ENCODE measurements at regions not wholly inside any gene's neighbourhood (a gene's known extent, or its start where the extent isn't known, plus 50 kb on each side); places are given as distances from the start of the nearest gene placed in this dataset.

DNA sequence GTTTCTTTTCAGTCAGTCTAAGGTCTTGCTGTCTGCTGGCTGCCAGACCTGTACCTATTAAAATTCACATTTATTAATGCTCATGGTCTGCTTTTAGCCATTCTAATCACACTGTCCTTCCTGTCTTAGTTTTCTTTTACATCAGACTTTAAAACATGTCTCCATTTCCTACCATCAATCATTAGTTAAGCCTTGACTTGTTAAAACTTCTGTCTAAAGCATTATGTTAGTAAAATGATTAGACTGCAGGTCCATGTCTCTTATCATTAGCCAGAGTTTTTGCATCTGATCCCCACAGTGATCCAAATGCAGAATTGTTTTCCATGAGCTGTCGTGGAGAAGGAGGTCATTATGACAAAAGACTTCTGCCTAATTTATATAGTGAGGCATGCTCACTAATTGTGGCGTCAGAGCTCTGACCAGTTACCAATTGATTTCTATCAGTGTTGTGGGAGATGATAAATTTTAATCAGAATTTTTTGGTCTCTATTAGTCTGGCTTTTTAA is 226.5 kb downstream of the DKK1 start:
- Mint-ChIP-seq H3K4me1 (peaks cover 41% of the 10 kb centered on the region), H3K9me3 (peaks cover 27% of the 10 kb centered on the region), H3K27me3 (ENCODE audit: low read depth, poor library complexity) (peaks cover 4% of the 10 kb centered on the region), H3K4me3 (no peak overlapping the region), H3K36me3 (ENCODE audit: low read depth) (peaks cover 20% of the 10 kb centered on the region), H3K27ac (peak overlapping the region; percentile 75)
- no peak for DNase-seq
- TF ChIP-seq, protein P1, sequence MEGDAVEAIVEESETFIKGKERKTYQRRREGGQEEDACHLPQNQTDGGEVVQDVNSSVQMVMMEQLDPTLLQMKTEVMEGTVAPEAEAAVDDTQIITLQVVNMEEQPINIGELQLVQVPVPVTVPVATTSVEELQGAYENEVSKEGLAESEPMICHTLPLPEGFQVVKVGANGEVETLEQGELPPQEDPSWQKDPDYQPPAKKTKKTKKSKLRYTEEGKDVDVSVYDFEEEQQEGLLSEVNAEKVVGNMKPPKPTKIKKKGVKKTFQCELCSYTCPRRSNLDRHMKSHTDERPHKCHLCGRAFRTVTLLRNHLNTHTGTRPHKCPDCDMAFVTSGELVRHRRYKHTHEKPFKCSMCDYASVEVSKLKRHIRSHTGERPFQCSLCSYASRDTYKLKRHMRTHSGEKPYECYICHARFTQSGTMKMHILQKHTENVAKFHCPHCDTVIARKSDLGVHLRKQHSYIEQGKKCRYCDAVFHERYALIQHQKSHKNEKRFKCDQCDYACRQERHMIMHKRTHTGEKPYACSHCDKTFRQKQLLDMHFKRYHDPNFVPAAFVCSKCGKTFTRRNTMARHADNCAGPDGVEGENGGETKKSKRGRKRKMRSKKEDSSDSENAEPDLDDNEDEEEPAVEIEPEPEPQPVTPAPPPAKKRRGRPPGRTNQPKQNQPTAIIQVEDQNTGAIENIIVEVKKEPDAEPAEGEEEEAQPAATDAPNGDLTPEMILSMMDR (IDR thresholded peaks at IDR 0.05): no peak

DNA sequence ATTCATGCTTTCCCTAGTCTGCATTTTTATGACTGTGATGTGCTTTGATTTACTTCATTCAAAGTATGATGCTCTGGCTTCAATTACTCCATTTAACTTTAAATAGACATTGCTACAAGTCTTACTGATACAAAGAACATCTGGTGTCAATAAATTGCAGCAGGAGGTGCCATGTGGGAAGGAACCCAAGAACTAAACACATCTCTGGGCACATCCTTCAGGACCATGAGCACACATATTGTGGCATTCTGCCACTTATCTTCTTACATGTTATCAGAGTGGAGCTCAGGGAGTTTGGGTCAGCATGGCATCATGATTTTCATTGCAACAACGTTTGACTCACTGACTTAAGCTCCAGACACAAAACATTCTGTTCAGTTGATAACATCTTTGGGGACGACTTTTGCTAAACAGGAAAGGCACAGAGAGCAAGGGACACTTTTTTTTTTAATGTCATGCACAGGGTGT is 227.0 kb downstream of the DKK1 start:
- Mint-ChIP-seq H3K4me3 (no peak overlapping the region), H3K9me3 (peaks cover 27% of the 10 kb centered on the region), H3K4me1 (peaks cover 35% of the 10 kb centered on the region), H3K36me3 (ENCODE audit: low read depth) (peaks cover 25% of the 10 kb centered on the region), H3K27me3 (ENCODE audit: low read depth, poor library complexity) (peaks cover 1% of the 10 kb centered on the region), H3K27ac (peak overlapping the region; percentile 49)
- TF ChIP-seq, protein P1 (IDR thresholded peaks at IDR 0.05): no peak
- DNase-seq: no peak

DNA sequence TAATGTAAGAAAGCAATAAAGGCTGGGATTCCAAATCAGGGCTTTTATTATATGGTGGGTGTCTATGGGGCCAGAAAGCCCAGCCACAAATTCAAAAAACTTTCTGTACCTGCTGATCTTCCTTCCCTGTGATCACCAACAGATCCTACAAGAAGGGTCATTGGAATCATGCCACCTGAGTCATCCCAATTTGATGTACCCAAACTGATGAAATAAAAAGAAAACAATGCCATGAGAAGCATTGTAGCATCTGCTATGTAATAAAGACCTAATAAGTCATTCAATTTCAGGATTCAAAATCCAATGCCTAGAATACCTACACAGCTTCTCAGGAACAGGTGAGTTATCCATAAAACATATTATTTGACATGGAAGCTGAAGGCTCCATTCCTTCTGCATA is 228.8 kb downstream of the DKK1 start:
- Mint-ChIP-seq H3K4me1 (peaks cover 34% of the 10 kb centered on the region), H3K36me3 (ENCODE audit: low read depth) (peaks cover 24% of the 10 kb centered on the region), H3K27me3 (ENCODE audit: low read depth, poor library complexity) (no peaks in the 10 kb centered on the region), H3K27ac (no peak overlapping the region), H3K4me3 (no peak overlapping the region), H3K9me3 (peaks cover 22% of the 10 kb centered on the region)
- no peak for DNase-seq
- TF ChIP-seq, protein P1 (IDR thresholded peaks at IDR 0.05): no peak

DNA sequence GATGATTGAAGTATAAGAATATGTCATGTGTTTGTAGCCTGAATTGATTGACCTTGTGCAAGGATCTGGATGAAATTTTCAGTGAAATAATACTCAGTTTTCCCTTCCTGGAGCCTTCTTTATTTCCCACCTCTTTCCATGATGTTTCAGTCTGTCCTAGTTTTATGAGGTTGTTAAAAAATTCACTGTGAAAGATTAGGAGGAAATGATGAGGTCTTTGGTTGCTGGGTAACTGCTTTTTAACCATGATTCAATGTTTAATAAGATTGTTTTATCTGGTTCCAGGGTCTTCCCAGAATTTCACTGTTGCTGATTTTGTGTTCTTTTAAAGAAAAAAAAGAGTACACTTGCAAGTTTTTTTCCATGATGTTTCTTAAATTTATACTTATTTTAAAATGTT is 221.5 kb downstream of the MBL2 start:
- H3K36me3 Mint-ChIP-seq (ENCODE audit: low read depth): peaks cover 24% of the 10 kb centered on the region
- no peak overlapping the region for H3K27ac Mint-ChIP-seq
- H3K4me3 Mint-ChIP-seq: no peak overlapping the region
- H3K27me3 Mint-ChIP-seq (ENCODE audit: low read depth, poor library complexity): no peaks in the 10 kb centered on the region
- no peaks in the 10 kb centered on the region for H3K4me1 Mint-ChIP-seq
- TF ChIP-seq, protein P1 (IDR thresholded peaks at IDR 0.05): no peak
- peaks cover 36% of the 10 kb centered on the region for H3K9me3 Mint-ChIP-seq
- no peak for DNase-seq

DNA sequence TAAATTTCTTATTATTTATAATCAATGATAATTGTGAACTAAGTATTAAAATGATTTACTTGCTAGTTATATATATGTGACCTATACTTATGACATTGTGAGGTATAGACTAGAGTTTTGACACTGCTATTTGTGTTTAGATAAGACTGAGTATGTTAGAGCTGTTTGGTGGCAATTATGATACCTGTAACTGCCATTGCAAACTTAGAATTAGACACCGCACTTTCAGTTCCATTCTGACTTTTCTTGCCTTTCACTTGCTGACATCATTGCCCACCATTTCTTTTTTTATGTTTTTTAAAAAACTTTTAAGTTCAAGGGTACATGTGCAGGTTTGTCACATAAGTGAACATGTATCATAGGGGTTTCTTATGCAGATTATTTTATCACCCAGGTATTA is 214.5 kb downstream of the MBL2 start:
- no peak overlapping the region for H3K4me3 Mint-ChIP-seq
- TF ChIP-seq, protein P1 (IDR thresholded peaks at IDR 0.05): no peak
- peaks cover 15% of the 10 kb centered on the region for H3K9me3 Mint-ChIP-seq
- no peak for DNase-seq
- no peaks in the 10 kb centered on the region for H3K27me3 Mint-ChIP-seq (ENCODE audit: low read depth, poor library complexity)
- peaks cover 15% of the 10 kb centered on the region for H3K36me3 Mint-ChIP-seq (ENCODE audit: low read depth)
- H3K27ac Mint-ChIP-seq: no peak overlapping the region
- no peaks in the 10 kb centered on the region for H3K4me1 Mint-ChIP-seq

DNA sequence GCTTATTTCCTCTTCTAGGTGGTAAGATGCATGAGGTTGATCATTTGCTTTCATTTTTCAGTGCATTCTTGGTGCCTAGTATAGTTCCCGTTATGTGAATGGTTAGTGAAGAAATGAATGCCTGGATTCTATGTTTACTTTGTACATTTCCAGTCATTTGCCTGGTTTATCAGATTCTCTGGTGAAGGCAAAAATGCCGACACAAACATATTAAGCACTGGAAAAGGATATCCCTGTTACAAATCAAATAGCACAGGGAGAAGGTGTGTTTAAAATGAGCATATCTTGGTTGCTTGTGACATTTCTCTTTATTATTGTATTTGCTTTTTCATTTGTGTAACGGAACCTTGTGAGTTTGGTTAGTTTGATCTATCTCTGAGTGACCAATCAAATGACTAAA is 211.3 kb downstream of the MBL2 start:
- TF ChIP-seq, protein P1 (IDR thresholded peaks at IDR 0.05): no peak
- Mint-ChIP-seq H3K27ac (no peak overlapping the region), H3K9me3 (no peaks in the 10 kb centered on the region), H3K4me1 (peaks cover 8% of the 10 kb centered on the region), H3K4me3 (no peak overlapping the region), H3K36me3 (ENCODE audit: low read depth) (no peaks in the 10 kb centered on the region), H3K27me3 (ENCODE audit: low read depth, poor library complexity) (no peaks in the 10 kb centered on the region)
- DNase-seq: no peak

Data from nephron progenitor cell (in vitro differentiated cells).